OCI-LY1 (cell line): ENCODE measurements at regions not wholly inside any gene's neighbourhood (a gene's known extent, or its start where the extent isn't known, plus 50 kb on each side); places are given as distances from the start of the nearest gene placed in this dataset.

Experiments used
- H2AFZ ChIP-seq: fragments of 200-600 bp; sonication (generic), shearing (Covaris generic); 2 replicates; pipeline ENCODE4 v1.6.0; 2014; ENCODE audit warnings: antibody characterized with exemption, mild to moderate bottlenecking, low read length
- H3F3A ChIP-seq: fragments of 200-600 bp; sonication (generic), shearing (Covaris generic); 2 replicates; pipeline ENCODE4 v1.6.0; 2014; ENCODE audit warnings: mild to moderate bottlenecking, antibody characterized with exemption, low read length, moderate library complexity; ENCODE audit not compliant: insufficient read depth
- H3K27ac ChIP-seq: fragments of 200-600 bp; sonication (generic); 2 replicates; pipeline ENCODE4 v1.5.1; 2014; ENCODE audit warnings: low read length, mixed run types, mild to moderate bottlenecking, low read depth; ENCODE audit not compliant: poor library complexity, severe bottlenecking
- H3K27me3 ChIP-seq: fragments of 200-600 bp; sonication (generic); 2 replicates; pipeline ENCODE4 v1.6.0; 2014; ENCODE audit warnings: antibody characterized with exemption, mild to moderate bottlenecking, low read length, moderate library complexity; ENCODE audit not compliant: insufficient read depth
- H3K36me3 ChIP-seq: fragments of 200-600 bp; sonication (generic); 2 replicates; pipeline ENCODE4 v1.6.1; 2014; ENCODE audit warnings: mild to moderate bottlenecking, antibody characterized with exemption, low read length, moderate library complexity, mixed read lengths; ENCODE audit not compliant: insufficient read depth
- H3K4me1 ChIP-seq: fragments of 200-600 bp; sonication (generic); 2 replicates; pipeline ENCODE4 v1.5.1; 2014; ENCODE audit warnings: mild to moderate bottlenecking, low read length, moderate library complexity; ENCODE audit not compliant: insufficient read depth, severe bottlenecking
- H3K4me2 ChIP-seq: fragments of 200-600 bp; sonication (generic), shearing (Covaris generic); 2 replicates; pipeline ENCODE4 v1.6.1; 2014; ENCODE audit warnings: low read length
- H3K4me3 ChIP-seq: fragments of 200-600 bp; sonication (generic); 2 replicates; pipeline ENCODE4 v1.5.1; 2014; ENCODE audit warnings: low read length, low read depth, mild to moderate bottlenecking, mixed read lengths; ENCODE audit not compliant: poor library complexity, severe bottlenecking
- H3K79me2 ChIP-seq: fragments of 200-600 bp; shearing (Covaris generic); 2 replicates; pipeline ENCODE4 v1.6.1; 2016; ENCODE audit warnings: mixed run types, low read length, mixed read lengths; ENCODE audit not compliant: insufficient read depth
- H3K9ac ChIP-seq: fragments of 200-600 bp; sonication (generic), shearing (Covaris generic); 2 replicates; pipeline ENCODE4 v1.6.1; 2014; ENCODE audit warnings: mild to moderate bottlenecking, low read length, mixed read lengths
- H3K9me2 ChIP-seq: fragments of 200-600 bp; sonication (generic), shearing (Covaris generic); 2 replicates; pipeline ENCODE4 v1.6.1; 2014; ENCODE audit warnings: low read depth, mild to moderate bottlenecking, low read length, mixed read lengths
- H3K9me3 ChIP-seq: fragments of 200-600 bp; shearing (Covaris generic); 2 replicates; pipeline ENCODE4 v1.6.1; 2014; ENCODE audit warnings: low read length, mixed read lengths
- H4K20me1 ChIP-seq: fragments of 200-600 bp; sonication (generic), shearing (Covaris generic); 2 replicates; pipeline ENCODE4 v1.6.0; 2016; ENCODE audit warnings: mild to moderate bottlenecking, low read length; ENCODE audit not compliant: insufficient read depth
- EZH2 ChIP-seq: fragments of 200-600 bp; sonication (generic), shearing (Covaris generic); IDR thresholded peaks from 2 replicates; pipeline ENCODE4 v1.8.0; 2017; ENCODE audit warnings: borderline replicate concordance, mixed run types, mild to moderate bottlenecking, antibody characterized with exemption, low read length, moderate library complexity, mixed read lengths
- TF ChIP-seq, protein P1 (sequence below): fragments of 200-600 bp; sonication (generic), shearing (Covaris generic); IDR thresholded peaks from 2 replicates; pipeline ENCODE4 v1.5.1; 2017; ENCODE audit warnings: mild to moderate bottlenecking, antibody characterized with exemption, low read length, moderate library complexity, mixed read lengths

- H3K9ac ChIP-seq, result no peak overlapping the region
- H3K36me3 ChIP-seq, result no peaks in the 10 kb centered on the region
- no peaks in the 10 kb centered on the region; the same call in 1 of the 2 replicates for H3K27me3 ChIP-seq
- H4K20me1 ChIP-seq, result no peaks in the 10 kb centered on the region
- no peak overlapping the region for H2AFZ ChIP-seq
- no peak overlapping the region for H3K27ac ChIP-seq
- no peak overlapping the region for H3K4me2 ChIP-seq
- H3K9me2 ChIP-seq, result no peaks in the 10 kb centered on the region
- H3F3A ChIP-seq, result no peaks in the 10 kb centered on the region
- no peak for TF ChIP-seq EZH2
- TF ChIP-seq, protein P1, sequence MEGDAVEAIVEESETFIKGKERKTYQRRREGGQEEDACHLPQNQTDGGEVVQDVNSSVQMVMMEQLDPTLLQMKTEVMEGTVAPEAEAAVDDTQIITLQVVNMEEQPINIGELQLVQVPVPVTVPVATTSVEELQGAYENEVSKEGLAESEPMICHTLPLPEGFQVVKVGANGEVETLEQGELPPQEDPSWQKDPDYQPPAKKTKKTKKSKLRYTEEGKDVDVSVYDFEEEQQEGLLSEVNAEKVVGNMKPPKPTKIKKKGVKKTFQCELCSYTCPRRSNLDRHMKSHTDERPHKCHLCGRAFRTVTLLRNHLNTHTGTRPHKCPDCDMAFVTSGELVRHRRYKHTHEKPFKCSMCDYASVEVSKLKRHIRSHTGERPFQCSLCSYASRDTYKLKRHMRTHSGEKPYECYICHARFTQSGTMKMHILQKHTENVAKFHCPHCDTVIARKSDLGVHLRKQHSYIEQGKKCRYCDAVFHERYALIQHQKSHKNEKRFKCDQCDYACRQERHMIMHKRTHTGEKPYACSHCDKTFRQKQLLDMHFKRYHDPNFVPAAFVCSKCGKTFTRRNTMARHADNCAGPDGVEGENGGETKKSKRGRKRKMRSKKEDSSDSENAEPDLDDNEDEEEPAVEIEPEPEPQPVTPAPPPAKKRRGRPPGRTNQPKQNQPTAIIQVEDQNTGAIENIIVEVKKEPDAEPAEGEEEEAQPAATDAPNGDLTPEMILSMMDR, result no peak
- H3K4me1 ChIP-seq, result no peaks in the 10 kb centered on the region
- no peaks in the 10 kb centered on the region for H3K9me3 ChIP-seq
- H3K4me3 ChIP-seq, result no peak overlapping the region
- H3K79me2 ChIP-seq, result no peaks in the 10 kb centered on the region
These were observed 615.8 kb upstream of the SALL3 start for GRCh38 chr18:78363556-78364387.

DNA sequence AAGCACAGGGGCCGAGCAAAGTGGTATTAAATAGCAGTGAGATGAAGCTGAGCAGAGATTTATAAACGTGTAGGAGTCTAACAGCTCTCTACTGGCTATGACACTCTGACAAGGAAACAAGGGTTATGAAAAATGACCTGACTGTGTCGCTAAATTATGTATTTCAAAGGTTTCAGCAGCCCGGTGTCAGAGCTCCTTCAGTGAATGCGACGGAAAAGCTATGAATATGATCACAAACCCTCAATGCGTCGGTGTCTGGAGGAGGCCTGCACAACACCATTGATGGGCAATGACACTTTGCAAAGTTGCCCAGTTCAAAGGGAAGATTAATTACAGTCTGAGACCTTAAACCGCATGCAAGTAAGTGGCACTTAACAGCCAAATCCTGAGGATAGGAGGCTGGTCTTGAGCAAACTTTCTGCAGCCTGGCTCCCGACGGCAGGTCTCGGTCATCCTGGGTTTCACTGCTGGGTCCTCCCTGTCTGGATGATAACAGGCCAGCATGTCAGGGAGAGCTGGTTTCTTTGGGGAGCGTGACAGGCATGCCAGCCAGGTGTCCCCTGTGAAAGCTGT is 615.1 kb upstream of the SALL3 start:
- Histone ChIP-seq H3K9me2 (no peaks in the 10 kb centered on the region), H3K27me3 (no peaks in the 10 kb centered on the region; the same call in 1 of the 2 replicates)

GRCh38 chr18:78367996-78368395 is 611.6 kb upstream of the SALL3 start:
- no peaks in the 10 kb centered on the region for H3K4me1 ChIP-seq
- no peak overlapping the region for H2AFZ ChIP-seq
- H3K9me3 ChIP-seq, result no peaks in the 10 kb centered on the region
- no peaks in the 10 kb centered on the region for H3K79me2 ChIP-seq
- H3K9me2 ChIP-seq, result no peaks in the 10 kb centered on the region
- H3K4me3 ChIP-seq, result no peak overlapping the region
- TF ChIP-seq, protein P1, result no peak
- no peak for TF ChIP-seq EZH2
- no peak overlapping the region for H3K9ac ChIP-seq
- no peaks in the 10 kb centered on the region for H3F3A ChIP-seq
- H3K4me2 ChIP-seq, result no peak overlapping the region
- no peak overlapping the region for H3K27ac ChIP-seq
- H3K27me3 ChIP-seq, result no peaks in the 10 kb centered on the region; the same call in 1 of the 2 replicates
- H4K20me1 ChIP-seq, result no peaks in the 10 kb centered on the region
- H3K36me3 ChIP-seq, result no peaks in the 10 kb centered on the region

More for the DNA sequence above, 615.1 kb upstream of the SALL3 start:
- Histone ChIP-seq H3K36me3 (no peaks in the 10 kb centered on the region), H3K4me3 (no peak overlapping the region), H4K20me1 (no peaks in the 10 kb centered on the region), H3K4me1 (no peaks in the 10 kb centered on the region), H3K79me2 (no peaks in the 10 kb centered on the region), H3K4me2 (no peak overlapping the region), H3K9ac (no peak overlapping the region), H3K9me3 (no peaks in the 10 kb centered on the region), H2AFZ (no peak overlapping the region), H3F3A (no peaks in the 10 kb centered on the region), H3K27ac (no peak overlapping the region)
- TF ChIP-seq, protein P1, result no peak
- no peak for TF ChIP-seq EZH2
